A673 (cell line): ENCODE measurements at regions not wholly inside any gene's neighbourhood (a gene's known extent, or its start where the extent isn't known, plus 50 kb on each side); places are given as distances from the start of the nearest gene placed in this dataset.
"Not testable (repeated sequence)": the region's sequence is repeated elsewhere in the genome, so short reads cannot be mapped to it uniquely, and the experiment has no call there.

Source experiments
- BruUV-seq: library from RNA; stranded (reverse); fragments of 400-500 nt; replicated peaks from 2 replicates; lab custom pipeline; 2021; lab: Mats Ljungman, UMichigan
- CTCF ChIA-PET: fragments of 300-600 bp; sonication (Branson Sonifier 250); formaldehyde crosslinking; loops from one replicate; lab custom pipeline; 2022; ENCODE audit warnings: antibody characterized with exemption; lab: Charles Lee
- POLR2A ChIA-PET: fragments of 300-600 bp; sonication (Branson Sonifier 250); formaldehyde crosslinking; loops from one replicate; lab custom pipeline; 2022; ENCODE audit warnings: antibody characterized with exemption; ENCODE audit not compliant: low non-redundant PET; lab: Charles Lee
- DNase-seq: peaks from one replicate; pipeline ENCODE4 v3.0.0-alpha.2; 2015; ENCODE audit warnings: low spot score
- H3K27ac ChIP-seq: fragments of 200-600 bp; sonication (generic); 2 replicates; pipeline ENCODE4 v1.5.1; 2016; ENCODE audit warnings: mixed run types, low read depth, mild to moderate bottlenecking, mixed read lengths, antibody characterized with exemption, low read length; ENCODE audit not compliant: poor library complexity, severe bottlenecking
- H3K27me3 ChIP-seq: fragments of 200-600 bp; sonication (generic); replicated peaks from 2 replicates; pipeline ENCODE4 v1.6.1; 2017; ENCODE audit warnings: mixed run types, low read depth, mild to moderate bottlenecking, mixed read lengths, antibody characterized with exemption, low read length; ENCODE audit not compliant: insufficient read depth, poor library complexity
- H3K36me3 ChIP-seq: fragments of 200-600 bp; sonication (generic); 2 replicates; pipeline ENCODE4 v1.6.1; 2016; ENCODE audit warnings: mixed run types, mild to moderate bottlenecking, mixed read lengths, antibody characterized with exemption, low read length; ENCODE audit not compliant: insufficient read depth, poor library complexity, severe bottlenecking
- H3K4me1 ChIP-seq: fragments of 200-600 bp; sonication (generic); 2 replicates; pipeline ENCODE4 v1.6.1; 2017; ENCODE audit warnings: mixed run types, mild to moderate bottlenecking, mixed read lengths, antibody characterized with exemption, low read length; ENCODE audit not compliant: insufficient read depth, poor library complexity, severe bottlenecking
- H3K4me3 ChIP-seq: fragments of 200-600 bp; sonication (generic); 2 replicates; pipeline ENCODE4 v1.5.1; 2016; ENCODE audit warnings: low read depth, mixed run types, mild to moderate bottlenecking, mixed read lengths, low read length; ENCODE audit not compliant: poor library complexity, severe bottlenecking
- H3K9me3 ChIP-seq: fragments of 200-600 bp; sonication (generic); 2 replicates; pipeline ENCODE4 v1.6.1; 2016; ENCODE audit warnings: mixed run types, low read depth, mild to moderate bottlenecking, mixed read lengths, antibody characterized with exemption, low read length; ENCODE audit not compliant: poor library complexity, severe bottlenecking
- CTCF ChIP-seq: fragments of 300-800, 200-600 bp; sonication (generic); conservative IDR thresholded peaks from 2 replicates; pipeline ENCODE4 v1.5.1; 2017; ENCODE audit warnings: low read depth, mild to moderate bottlenecking, antibody characterized with exemption, low read length, moderate library complexity, mixed read lengths
- EZH2 ChIP-seq: fragments of 200-600 bp; sonication (generic); IDR thresholded peaks from 2 replicates; pipeline ENCODE4 v1.6.1; 2017; ENCODE audit warnings: borderline replicate concordance, low read depth, mild to moderate bottlenecking, mixed read lengths, antibody characterized with exemption, low read length; ENCODE audit not compliant: poor library complexity, severe bottlenecking
- intact Hi-C: fragments of 100-400 bp; cut with micrococcal nuclease; formaldehyde crosslinking; loops from one replicate; pipeline ENCODE4 v1.10.0; 2022; ENCODE audit not compliant: unreplicated experiment

DNA sequence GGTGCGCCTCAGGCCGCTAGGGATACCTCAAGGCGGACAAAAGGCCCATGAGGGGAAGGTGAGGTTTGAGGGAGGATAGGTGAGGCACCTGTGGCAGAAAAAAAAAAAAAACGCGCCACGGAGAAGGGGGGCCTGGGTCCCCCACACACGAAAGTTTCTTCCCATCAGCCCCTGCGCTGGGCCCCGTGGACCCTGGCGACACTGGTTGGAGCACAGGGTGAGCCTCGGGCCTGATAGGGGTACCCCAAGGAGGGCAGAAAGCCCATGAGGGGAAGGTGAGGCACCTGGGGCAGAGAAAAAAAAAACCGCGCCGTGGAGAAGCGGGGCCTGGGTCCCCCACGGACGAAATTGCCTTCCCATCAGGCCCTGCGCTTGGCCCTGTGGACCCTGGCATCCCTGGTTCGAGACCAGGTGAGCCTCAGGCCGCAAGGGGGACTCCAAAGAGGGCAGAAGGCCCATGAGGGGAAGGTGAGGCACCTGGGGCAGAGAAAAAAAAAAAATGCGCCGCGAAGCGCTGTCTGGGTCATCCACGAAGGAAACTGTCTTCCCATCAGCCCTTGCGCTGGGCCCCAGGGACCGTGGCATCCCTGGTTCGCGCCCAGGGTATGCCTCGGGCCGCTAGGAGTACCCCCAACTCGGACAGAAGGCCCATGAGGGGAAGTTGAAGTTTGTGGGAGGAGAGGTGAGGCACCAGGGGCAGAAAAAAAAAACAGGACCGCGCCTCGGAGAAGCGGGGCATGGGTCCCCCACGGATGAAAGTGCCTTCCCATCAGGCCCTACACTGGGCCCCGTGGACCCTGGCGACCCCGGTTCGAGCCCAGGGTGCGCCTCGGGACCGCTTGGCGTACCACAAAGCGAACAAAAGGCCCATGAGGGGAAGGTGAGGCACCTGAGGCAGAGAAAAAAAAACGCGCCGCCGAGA is 226.2 kb downstream of the CCDC74A start:
- TF ChIP-seq EZH2 (no peak), CTCF (no peak)
- Histone ChIP-seq H3K27ac (no peak overlapping the region), H3K4me3 (no peak overlapping the region), H3K4me1 (no peaks in the 10 kb centered on the region), H3K36me3 (no peaks in the 10 kb centered on the region), H3K27me3 (peaks cover 4% of the 10 kb centered on the region), H3K9me3 (no peaks in the 10 kb centered on the region)
- no peak for DNase-seq
- no TSS peak for BruUV-seq
- ChIA-PET CTCF (no interaction called here), POLR2A (no interaction called here)
- intact Hi-C loops, result no loop called here

- H3K4me1 ChIP-seq, result no peaks in the 10 kb centered on the region
- no TSS peak for BruUV-seq
- POLR2A ChIA-PET, result no interaction called here
- peaks cover 4% of the 10 kb centered on the region for H3K27me3 ChIP-seq
- intact Hi-C loops, result no loop called here
- DNase-seq, result no peak
- H3K36me3 ChIP-seq, result no peaks in the 10 kb centered on the region
- TF ChIP-seq CTCF (no peak), EZH2 (no peak)
- CTCF ChIA-PET, result no interaction called here
- H3K4me3 ChIP-seq, result no peak overlapping the region
- H3K9me3 ChIP-seq, result no peaks in the 10 kb centered on the region
- no peak overlapping the region for H3K27ac ChIP-seq
Observed at GRCh38 chr2:131754929-131755720, 227.4 kb downstream of the CCDC74A start.

GRCh38 chr2:131756141-131756907 is 228.6 kb downstream of the CCDC74A start:
- H3K4me1 ChIP-seq, result no peaks in the 10 kb centered on the region
- H3K9me3 ChIP-seq, result no peaks in the 10 kb centered on the region
- intact Hi-C loops, result no loop called here
- no peaks in the 10 kb centered on the region for H3K36me3 ChIP-seq
- DNase-seq, result no peak
- H3K27ac ChIP-seq, result no peak overlapping the region
- ChIA-PET POLR2A (no interaction called here), CTCF (no interaction called here)
- BruUV-seq, result no TSS peak
- H3K27me3 ChIP-seq, result no peaks in the 10 kb centered on the region
- TF ChIP-seq CTCF (no peak), EZH2 (no peak)
- H3K4me3 ChIP-seq, result no peak overlapping the region

DNA sequence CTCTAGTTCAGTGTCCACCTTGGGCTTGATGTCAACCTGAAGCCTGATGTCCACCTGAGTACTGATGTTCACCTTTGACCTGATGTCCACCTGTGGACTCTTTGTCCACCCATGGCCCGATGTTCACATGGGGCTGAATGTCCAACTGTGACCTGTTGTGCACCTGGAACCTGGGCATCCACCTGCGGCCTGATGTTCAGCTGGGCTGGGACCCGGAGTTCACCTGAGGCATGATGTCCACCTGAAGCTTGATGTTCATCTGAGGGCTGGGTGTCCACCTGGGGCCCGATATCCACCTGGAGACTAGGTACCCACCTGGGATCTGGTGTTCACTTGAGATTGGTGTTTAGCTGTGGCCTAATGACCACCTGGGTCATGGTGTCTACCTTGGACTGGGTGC is 231.3 kb downstream of the CCDC74A start:
- H3K9me3 ChIP-seq, H3K36me3 ChIP-seq, H3K27me3 ChIP-seq, H3K4me3 ChIP-seq, POLR2A ChIA-PET, H3K27ac ChIP-seq, CTCF ChIA-PET, BruUV-seq, intact Hi-C loops, DNase-seq, H3K4me1 ChIP-seq: not testable (repeated sequence)
